Neural progenitor cell (in vitro differentiated cells): ENCODE measurements at regions not wholly inside any gene's neighbourhood (a gene's known extent, or its start where the extent isn't known, plus 50 kb on each side); places are given as distances from the start of the nearest gene placed in this dataset.

Experiments
- EZH2 ChIP-seq: fragments of 200-600 bp; sonication (generic); IDR thresholded peaks from 2 replicates; pipeline ENCODE4 v1.6.1; 2017; ENCODE audit warnings: antibody characterized with exemption, mild to moderate bottlenecking, moderate library complexity
- EZH2phosphoT487 ChIP-seq: fragments of 200-600 bp; sonication (generic); IDR thresholded peaks from 2 replicates; pipeline ENCODE4 v1.6.1; 2017; ENCODE audit warnings: antibody characterized with exemption
- TF ChIP-seq, protein P1 (sequence below): fragments of 200-600 bp; sonication (generic); IDR thresholded peaks from 2 replicates; pipeline ENCODE4 v1.5.1; 2017; ENCODE audit warnings: antibody characterized with exemption, mild to moderate bottlenecking

DNA sequence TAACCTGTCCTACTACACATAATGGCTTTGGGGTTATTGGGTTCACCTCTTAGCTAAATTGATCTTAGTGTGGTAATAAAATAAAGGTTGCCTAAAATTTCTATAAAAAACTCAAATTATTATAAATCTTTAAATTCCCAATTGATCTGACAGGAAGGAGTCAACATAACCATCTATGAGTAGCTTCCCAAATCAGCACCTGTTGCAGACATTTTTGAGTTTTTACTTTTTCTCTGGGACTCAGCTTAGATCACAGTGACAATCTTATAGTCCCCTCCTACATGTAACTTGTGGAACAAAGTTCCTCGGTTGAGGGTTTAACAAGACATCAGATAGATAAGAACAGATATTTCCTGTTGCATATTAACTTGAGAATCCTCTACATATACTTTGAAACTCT lies 601.0 kb downstream of the TUSC7 start:
- no peak for TF ChIP-seq EZH2
- TF ChIP-seq, protein P1, sequence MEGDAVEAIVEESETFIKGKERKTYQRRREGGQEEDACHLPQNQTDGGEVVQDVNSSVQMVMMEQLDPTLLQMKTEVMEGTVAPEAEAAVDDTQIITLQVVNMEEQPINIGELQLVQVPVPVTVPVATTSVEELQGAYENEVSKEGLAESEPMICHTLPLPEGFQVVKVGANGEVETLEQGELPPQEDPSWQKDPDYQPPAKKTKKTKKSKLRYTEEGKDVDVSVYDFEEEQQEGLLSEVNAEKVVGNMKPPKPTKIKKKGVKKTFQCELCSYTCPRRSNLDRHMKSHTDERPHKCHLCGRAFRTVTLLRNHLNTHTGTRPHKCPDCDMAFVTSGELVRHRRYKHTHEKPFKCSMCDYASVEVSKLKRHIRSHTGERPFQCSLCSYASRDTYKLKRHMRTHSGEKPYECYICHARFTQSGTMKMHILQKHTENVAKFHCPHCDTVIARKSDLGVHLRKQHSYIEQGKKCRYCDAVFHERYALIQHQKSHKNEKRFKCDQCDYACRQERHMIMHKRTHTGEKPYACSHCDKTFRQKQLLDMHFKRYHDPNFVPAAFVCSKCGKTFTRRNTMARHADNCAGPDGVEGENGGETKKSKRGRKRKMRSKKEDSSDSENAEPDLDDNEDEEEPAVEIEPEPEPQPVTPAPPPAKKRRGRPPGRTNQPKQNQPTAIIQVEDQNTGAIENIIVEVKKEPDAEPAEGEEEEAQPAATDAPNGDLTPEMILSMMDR = no peak
- TF ChIP-seq EZH2phosphoT487 = no peak
